HUES48 (cell line): ENCODE measurements at regions not wholly inside any gene's neighbourhood (a gene's known extent, or its start where the extent isn't known, plus 50 kb on each side); places are given as distances from the start of the nearest gene placed in this dataset.

Experiments
- H3K27ac ChIP-seq: one replicate; pipeline ENCODE4 v1.7.0; 2013; ENCODE audit warnings: low read depth, low read length, inconsistent platforms
- H3K27me3 ChIP-seq: 2 replicates; pipeline ENCODE4 v1.6.1; 2013; ENCODE audit warnings: mild to moderate bottlenecking, low read length; ENCODE audit not compliant: control insufficient read depth, insufficient read depth
- H3K36me3 ChIP-seq: 2 replicates; pipeline ENCODE4 v1.6.1; 2013; ENCODE audit warnings: low read length; ENCODE audit not compliant: control insufficient read depth, insufficient read depth
- H3K4me1 ChIP-seq: 2 replicates; pipeline ENCODE4 v1.6.1; 2013; ENCODE audit warnings: mild to moderate bottlenecking, low read length; ENCODE audit not compliant: control insufficient read depth, insufficient read depth
- H3K4me3 ChIP-seq: 2 replicates; pipeline ENCODE4 v1.5.1; 2013; ENCODE audit warnings: mild to moderate bottlenecking, low read depth, low read length
- H3K9ac ChIP-seq: 2 replicates; pipeline ENCODE4 v1.6.1; 2013; ENCODE audit warnings: mild to moderate bottlenecking, low read depth, low read length, moderate library complexity
- H3K9me3 ChIP-seq: 2 replicates; pipeline ENCODE4 v1.6.1; 2013; ENCODE audit warnings: low read length; ENCODE audit not compliant: control insufficient read depth, insufficient read depth

DNA sequence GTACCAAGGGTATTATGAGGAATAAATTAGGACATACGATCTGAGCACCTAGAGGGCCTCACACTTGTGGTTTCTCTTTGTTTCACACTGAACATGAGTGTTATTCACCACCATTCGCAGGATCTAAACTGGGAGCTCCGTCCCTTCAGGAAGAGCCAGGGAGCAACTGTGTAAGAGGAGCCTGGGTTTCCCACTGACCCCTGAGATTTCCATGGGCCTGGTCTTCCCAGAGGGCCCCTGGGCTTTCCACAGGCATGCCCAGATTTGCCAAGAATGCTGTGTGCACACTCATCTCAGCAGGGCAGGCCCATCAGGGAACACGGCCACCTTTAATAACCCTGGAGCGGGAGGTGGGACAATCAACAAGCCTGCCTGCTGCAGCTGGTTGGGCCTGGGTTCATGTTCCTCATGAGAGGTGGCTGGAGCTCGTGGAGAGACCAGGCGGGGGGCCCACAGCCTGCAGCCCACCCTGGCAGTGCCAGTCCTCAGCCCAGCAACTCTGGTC, 416.8 kb upstream of the MYT1L start:
- H3K9me3 ChIP-seq = no peaks in the 10 kb centered on the region
- H3K4me3 ChIP-seq = no peak overlapping the region
- H3K9ac ChIP-seq = no peak overlapping the region
- no peaks in the 10 kb centered on the region for H3K27me3 ChIP-seq
- H3K27ac ChIP-seq = no peak overlapping the region
- H3K36me3 ChIP-seq = no peaks in the 10 kb centered on the region
- H3K4me1 ChIP-seq = no peaks in the 10 kb centered on the region

DNA sequence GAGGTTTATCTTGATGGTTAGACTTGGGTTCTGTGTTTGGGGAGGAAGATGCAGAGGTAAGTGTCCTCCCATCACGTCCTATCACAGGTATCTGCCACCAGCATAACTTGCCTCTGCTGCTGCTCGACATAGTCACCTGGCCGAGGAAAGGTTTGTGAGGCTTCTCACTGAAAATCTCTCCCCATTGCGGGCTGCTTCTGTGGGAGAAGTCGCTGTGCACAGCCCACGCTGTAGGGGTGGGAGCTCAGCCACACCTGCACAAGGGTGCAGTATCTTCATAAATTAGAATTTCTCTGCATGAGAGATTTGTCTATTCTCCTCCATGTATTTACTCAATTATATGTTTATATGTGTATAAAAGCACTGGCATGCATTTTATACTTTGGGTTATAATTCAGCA, 415.7 kb upstream of the MYT1L start:
- H3K9ac ChIP-seq = no peak overlapping the region
- H3K4me3 ChIP-seq = no peak overlapping the region
- no peaks in the 10 kb centered on the region for H3K27me3 ChIP-seq
- no peaks in the 10 kb centered on the region for H3K36me3 ChIP-seq
- H3K27ac ChIP-seq = no peak overlapping the region
- H3K4me1 ChIP-seq = no peaks in the 10 kb centered on the region
- H3K9me3 ChIP-seq = no peaks in the 10 kb centered on the region

GRCh38 chr2:2744958-2745715, 414.1 kb upstream of the MYT1L start:
- H3K27ac ChIP-seq = no peak overlapping the region
- H3K9ac ChIP-seq = no peak overlapping the region
- no peaks in the 10 kb centered on the region for H3K36me3 ChIP-seq

DNA sequence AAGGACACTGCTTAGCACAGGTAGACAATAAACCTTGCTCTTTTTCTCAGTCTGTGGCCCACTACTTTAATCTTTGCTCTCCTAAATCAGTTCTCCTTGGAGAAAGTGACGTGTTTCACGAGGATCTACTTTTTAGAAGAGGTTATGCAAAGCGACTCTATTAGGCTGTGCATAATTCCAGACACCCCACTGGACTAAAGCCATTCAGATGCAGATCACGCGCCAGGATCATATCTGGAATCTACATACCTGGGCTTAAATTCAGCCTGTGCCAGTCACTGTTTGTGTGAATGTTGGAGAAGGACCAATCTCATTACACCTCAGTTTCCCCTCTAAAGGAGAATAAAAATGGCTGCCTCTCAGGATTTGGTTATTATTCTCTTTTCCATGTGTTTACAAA, 413.0 kb upstream of the MYT1L start:
- Histone ChIP-seq H3K27ac (no peak overlapping the region), H3K9ac (no peak overlapping the region), H3K27me3 (no peaks in the 10 kb centered on the region), H3K4me1 (no peaks in the 10 kb centered on the region), H3K4me3 (no peak overlapping the region), H3K36me3 (no peaks in the 10 kb centered on the region), H3K9me3 (no peaks in the 10 kb centered on the region)

More at GRCh38 chr2:2744958-2745715, 414.1 kb upstream of the MYT1L start:
- no peaks in the 10 kb centered on the region for H3K27me3 ChIP-seq
- no peaks in the 10 kb centered on the region for H3K9me3 ChIP-seq
- H3K4me1 ChIP-seq = no peaks in the 10 kb centered on the region
- no peak overlapping the region for H3K4me3 ChIP-seq

- no peaks in the 10 kb centered on the region for H3K36me3 ChIP-seq
- H3K4me1 ChIP-seq = no peaks in the 10 kb centered on the region
- H3K9me3 ChIP-seq = no peaks in the 10 kb centered on the region
- no peak overlapping the region for H3K27ac ChIP-seq
- no peak overlapping the region for H3K9ac ChIP-seq
- no peak overlapping the region for H3K4me3 ChIP-seq
- H3K27me3 ChIP-seq = no peaks in the 10 kb centered on the region
These were observed 412.1 kb upstream of the MYT1L start for GRCh38 chr2:2743164-2743571.

DNA sequence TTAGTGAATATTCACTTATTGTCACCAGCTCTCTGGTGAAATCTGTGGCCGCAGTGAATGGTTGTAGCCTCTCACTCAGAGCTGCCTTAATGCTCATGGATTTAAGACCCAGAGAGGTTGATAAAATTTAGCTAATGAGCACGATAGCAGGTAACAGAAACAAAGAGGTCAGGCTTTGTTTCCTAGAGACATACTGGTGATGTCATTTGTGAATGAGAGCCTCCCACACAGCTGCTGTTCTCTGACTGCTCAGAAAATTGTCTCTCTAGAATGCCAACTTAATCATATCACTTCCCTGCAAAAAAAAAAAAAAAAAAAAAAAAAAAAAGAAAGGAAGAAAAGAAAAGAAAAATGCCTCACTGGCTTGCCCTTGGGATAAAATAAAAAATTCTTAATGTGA, 411.7 kb upstream of the MYT1L start:
- no peaks in the 10 kb centered on the region for H3K27me3 ChIP-seq
- H3K4me1 ChIP-seq = no peaks in the 10 kb centered on the region
- no peak overlapping the region for H3K9ac ChIP-seq
- H3K4me3 ChIP-seq = no peak overlapping the region
- H3K9me3 ChIP-seq = no peaks in the 10 kb centered on the region
- no peak overlapping the region for H3K27ac ChIP-seq
- H3K36me3 ChIP-seq = no peaks in the 10 kb centered on the region

DNA sequence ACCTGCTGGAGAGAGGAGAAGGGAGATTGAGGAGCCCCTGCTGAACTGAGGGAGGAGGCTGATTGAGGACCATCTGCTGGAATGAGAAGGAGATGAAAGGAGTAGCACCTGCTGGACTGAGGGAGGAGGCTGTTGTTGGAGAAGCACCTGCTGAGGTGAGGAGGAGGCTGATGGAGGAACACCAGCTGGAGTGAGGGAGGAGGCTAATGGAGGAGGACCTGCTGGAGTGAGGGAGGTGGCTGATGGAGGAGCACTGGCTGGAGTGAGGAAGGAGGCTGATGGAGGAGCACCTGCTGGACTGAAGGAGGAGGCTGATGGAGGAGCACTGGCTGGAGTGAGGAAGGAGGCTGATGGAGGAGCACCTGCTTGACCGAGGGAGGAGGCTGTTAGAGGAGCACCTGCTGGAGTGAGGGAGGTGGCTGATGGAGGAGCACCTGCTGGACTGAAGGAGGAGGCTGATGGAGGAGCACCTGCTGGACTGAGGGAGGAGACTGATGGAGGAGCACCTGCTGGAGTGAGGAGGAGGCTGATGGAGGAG, 409.2 kb upstream of the MYT1L start:
- H3K9ac ChIP-seq = no peak overlapping the region
- no peak overlapping the region for H3K27ac ChIP-seq
- H3K36me3 ChIP-seq = no peaks in the 10 kb centered on the region
- no peaks in the 10 kb centered on the region for H3K9me3 ChIP-seq
- H3K4me1 ChIP-seq = no peaks in the 10 kb centered on the region
- H3K4me3 ChIP-seq = no peak overlapping the region
- no peaks in the 10 kb centered on the region for H3K27me3 ChIP-seq

DNA sequence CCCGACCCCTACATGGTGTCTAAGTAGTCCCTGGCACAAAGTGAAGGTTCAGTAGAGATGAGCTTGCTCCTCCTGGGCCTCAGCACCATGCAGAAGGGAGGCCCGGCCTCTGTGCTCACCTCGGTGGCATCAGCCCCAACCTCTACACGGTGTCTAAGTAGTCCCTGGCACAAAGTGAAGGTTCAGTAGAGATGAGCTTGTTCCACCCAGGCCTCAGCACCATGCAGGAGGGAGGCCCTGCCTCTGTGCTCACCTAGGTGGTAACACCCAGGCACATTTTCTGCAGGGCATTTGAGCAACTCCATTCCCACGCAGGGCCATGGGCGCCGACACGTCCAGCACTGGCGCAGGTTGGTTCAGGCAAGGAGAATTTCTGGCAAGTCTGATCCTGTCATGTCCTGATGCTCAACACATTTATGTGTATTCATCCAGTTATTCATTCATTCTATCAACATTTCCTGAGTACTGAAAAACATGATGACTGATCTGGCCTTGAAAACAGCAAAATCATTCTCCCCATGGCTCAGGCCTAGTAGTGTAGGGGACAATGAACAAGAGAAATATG, 408.2 kb upstream of the MYT1L start:
- Histone ChIP-seq H3K4me3 (no peak overlapping the region), H3K36me3 (no peaks in the 10 kb centered on the region), H3K27me3 (no peaks in the 10 kb centered on the region), H3K9me3 (no peaks in the 10 kb centered on the region), H3K27ac (no peak overlapping the region), H3K4me1 (no peaks in the 10 kb centered on the region), H3K9ac (no peak overlapping the region)

DNA sequence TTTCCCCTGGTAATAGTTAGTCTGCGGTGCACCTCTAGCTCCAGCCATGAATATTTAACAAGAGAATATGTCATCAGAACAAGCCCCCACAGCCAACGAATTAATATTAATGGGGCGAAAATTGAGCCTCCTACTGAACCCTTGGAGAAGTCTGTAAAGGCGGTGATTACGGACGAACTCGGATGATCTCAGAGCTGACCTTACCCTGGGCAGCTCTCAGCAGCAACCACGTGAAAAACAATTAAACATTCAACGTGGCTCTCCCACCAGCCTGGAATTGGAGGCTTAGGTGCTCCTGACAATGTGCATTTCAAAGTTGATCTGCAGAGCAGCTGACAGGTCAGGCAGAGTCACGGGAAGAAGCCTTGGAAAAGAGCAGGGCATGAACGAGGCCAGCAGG, 407.6 kb upstream of the MYT1L start:
- Histone ChIP-seq H3K4me1 (no peaks in the 10 kb centered on the region), H3K9me3 (no peaks in the 10 kb centered on the region), H3K27me3 (no peaks in the 10 kb centered on the region), H3K27ac (no peak overlapping the region), H3K36me3 (no peaks in the 10 kb centered on the region), H3K4me3 (no peak overlapping the region), H3K9ac (no peak overlapping the region)

DNA sequence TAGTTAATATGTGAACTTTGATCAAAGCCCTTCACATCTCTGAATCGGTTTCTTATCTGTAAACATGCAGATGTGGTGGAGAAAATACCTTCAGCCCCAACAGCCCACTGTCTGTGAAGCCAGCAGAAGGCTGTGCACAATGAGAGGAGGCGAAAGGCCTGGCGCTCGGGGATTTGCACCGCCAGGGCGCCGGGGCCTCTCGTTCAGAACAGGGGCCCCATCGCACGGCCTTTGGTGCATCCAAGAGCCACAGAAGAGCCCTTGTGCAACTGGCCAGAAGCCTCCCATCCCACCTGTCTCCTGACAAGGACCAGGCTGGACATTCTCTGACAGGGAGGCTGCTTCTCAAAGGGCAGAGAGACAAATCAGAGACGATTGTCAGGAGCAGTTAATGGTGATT, 407.2 kb upstream of the MYT1L start:
- Histone ChIP-seq H3K9ac (no peak overlapping the region), H3K9me3 (no peaks in the 10 kb centered on the region), H3K27me3 (no peaks in the 10 kb centered on the region), H3K36me3 (no peaks in the 10 kb centered on the region), H3K4me3 (no peak overlapping the region), H3K27ac (no peak overlapping the region), H3K4me1 (no peaks in the 10 kb centered on the region)

GRCh38 chr2:2735041-2735440, 404.0 kb upstream of the MYT1L start:
- no peak overlapping the region for H3K27ac ChIP-seq
- H3K36me3 ChIP-seq = no peaks in the 10 kb centered on the region
- H3K4me3 ChIP-seq = no peak overlapping the region
- no peaks in the 10 kb centered on the region for H3K4me1 ChIP-seq
- no peaks in the 10 kb centered on the region for H3K27me3 ChIP-seq
- H3K9me3 ChIP-seq = no peaks in the 10 kb centered on the region
- H3K9ac ChIP-seq = no peak overlapping the region
